ENCODE measurements at regions not wholly inside any gene's neighbourhood (a gene's known extent, or its start where the extent isn't known, plus 50 kb on each side); places are given as distances from the start of the nearest gene placed in this dataset.

GRCh38 chr12:92335831-92336230 is 190.2 kb upstream of the BTG1 start:
- no peaks in the 10 kb centered on the region for H3K36me3 ChIP-seq (replicated peaks; ENCODE audit: control insufficient read depth, insufficient read depth, low read length)
- no peak overlapping the region for H3K4me3 ChIP-seq (ENCODE audit: insufficient read depth, low read depth, low read length)
- no peak for DNase-seq
- H3K27me3 ChIP-seq (ENCODE audit: control insufficient read depth, insufficient read depth, low read length) = no peaks in the 10 kb centered on the region

DNA sequence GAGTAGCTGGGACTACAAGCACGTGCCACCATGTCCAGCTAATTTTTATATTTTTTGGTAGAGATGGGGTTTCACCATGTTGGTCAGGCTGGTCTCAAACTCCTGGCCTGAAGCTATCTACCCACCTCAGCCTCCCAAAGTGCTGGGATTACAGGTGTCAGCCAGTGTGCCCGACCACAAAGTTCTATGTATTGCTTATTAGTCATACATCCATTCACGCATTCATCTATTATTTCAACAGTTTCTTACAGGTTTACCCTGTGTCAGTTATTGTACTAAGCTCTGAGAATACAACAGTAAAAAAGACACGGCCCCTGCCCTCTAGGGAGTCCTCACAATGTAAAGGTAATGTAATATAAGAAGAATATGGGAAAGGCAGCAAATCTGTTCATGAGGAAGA is 188.9 kb upstream of the BTG1 start:
- H3K4me3 ChIP-seq (ENCODE audit: insufficient read depth, low read depth, low read length) = no peak overlapping the region
- H3K27me3 ChIP-seq (ENCODE audit: control insufficient read depth, insufficient read depth, low read length) = no peaks in the 10 kb centered on the region
- no peaks in the 10 kb centered on the region for H3K36me3 ChIP-seq (replicated peaks; ENCODE audit: control insufficient read depth, insufficient read depth, low read length)
- DNase-seq = no peak

DNA sequence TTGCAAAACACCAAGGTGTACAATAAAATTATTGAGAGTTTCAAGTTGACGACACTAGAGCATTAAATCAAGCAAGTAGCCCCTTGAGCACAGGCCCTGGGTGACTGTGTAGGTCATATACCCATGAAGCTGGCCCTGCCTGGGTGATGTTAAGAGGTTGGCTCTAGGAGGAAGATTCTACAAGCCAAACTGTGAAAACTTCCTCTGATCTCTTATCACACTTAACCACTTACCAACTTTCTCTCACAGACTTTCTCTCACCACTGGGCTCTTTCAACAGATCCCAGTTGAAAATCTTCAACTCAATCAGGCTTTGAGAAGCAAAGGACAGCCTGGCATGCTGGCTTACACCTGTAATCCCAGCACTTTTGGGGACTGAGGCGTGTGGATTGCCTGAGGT is 186.9 kb upstream of the BTG1 start:
- H3K27me3 ChIP-seq (ENCODE audit: control insufficient read depth, insufficient read depth, low read length) = no peaks in the 10 kb centered on the region
- no peak for DNase-seq

DNA sequence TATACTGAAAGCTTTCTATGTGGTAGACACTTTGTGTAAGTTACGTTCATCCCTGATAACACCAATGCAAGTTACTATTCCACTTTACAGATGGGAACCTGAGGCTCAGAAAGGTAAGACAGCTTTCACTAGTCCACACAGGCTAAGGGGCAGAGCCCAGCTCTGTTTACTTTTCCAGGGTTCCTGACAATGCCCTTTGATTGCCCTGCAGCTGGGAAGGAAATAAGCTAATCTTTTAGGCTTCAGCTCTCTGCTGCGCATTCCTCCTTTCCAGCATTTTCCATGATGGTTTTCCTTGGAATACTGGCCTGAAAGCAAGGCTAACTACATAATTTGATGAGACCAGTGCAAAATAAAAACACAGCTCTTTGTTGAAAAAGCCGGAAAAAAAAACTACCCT is 185.7 kb upstream of the BTG1 start:
- H3K36me3 ChIP-seq (replicated peaks; ENCODE audit: control insufficient read depth, insufficient read depth, low read length) = no peaks in the 10 kb centered on the region
- DNase-seq = no peak

More for the DNA sequence above, 186.9 kb upstream of the BTG1 start:
- Histone ChIP-seq H3K36me3 (replicated peaks; ENCODE audit: control insufficient read depth, insufficient read depth, low read length) (no peaks in the 10 kb centered on the region), H3K4me3 (ENCODE audit: insufficient read depth, low read depth, low read length) (no peak overlapping the region)

DNA sequence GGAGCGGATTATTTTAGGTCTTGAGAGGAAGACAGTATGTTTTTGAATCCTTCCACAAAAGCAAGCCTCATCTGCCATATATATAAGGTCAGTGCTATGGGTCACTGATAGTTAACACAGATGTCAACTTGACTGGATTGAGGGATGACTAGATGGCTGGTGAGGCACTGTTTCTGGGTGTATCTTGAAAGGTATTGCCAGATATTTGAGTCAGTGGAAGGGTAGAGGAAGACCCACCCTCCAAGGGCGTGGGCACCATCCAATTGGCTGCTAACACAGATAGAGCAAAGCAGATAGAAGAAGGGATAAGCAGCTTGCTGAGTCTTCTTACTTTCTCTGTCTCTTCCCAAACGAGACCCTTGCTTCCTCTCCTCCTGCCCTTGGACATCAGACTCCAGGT is 185.0 kb upstream of the BTG1 start:
- H3K36me3 ChIP-seq (replicated peaks; ENCODE audit: control insufficient read depth, insufficient read depth, low read length) = no peaks in the 10 kb centered on the region
- DNase-seq = no peak
- no peak overlapping the region for H3K4me3 ChIP-seq (ENCODE audit: insufficient read depth, low read depth, low read length)
- H3K27me3 ChIP-seq (ENCODE audit: control insufficient read depth, insufficient read depth, low read length) = no peaks in the 10 kb centered on the region

More for the DNA sequence above, 185.7 kb upstream of the BTG1 start:
- Histone ChIP-seq H3K27me3 (ENCODE audit: control insufficient read depth, insufficient read depth, low read length) (no peaks in the 10 kb centered on the region), H3K4me3 (ENCODE audit: insufficient read depth, low read depth, low read length) (no peak overlapping the region)

DNA sequence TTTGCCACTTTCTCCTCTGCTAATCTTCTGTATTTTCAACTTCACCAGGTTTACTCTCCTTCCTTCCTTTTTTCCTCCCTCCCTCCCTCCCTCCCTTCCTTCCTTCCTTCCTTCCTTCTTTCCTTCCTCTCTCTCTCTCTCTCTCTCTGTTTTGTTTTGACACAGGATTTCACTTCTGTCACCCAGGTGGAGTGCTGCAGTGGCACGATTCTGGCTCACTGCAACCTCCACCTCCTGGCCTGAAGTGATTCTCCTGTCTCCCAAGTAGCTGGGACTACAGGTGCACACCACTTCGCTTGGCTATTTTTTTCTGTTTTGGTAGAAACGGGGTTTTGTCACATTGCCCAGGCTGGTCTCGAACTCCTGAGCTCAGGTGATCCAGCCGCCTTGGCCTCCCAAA is 181.2 kb upstream of the BTG1 start:
- no peaks in the 10 kb centered on the region for H3K36me3 ChIP-seq (replicated peaks; ENCODE audit: control insufficient read depth, insufficient read depth, low read length)
- DNase-seq = no peak
- H3K4me3 ChIP-seq (ENCODE audit: insufficient read depth, low read depth, low read length) = no peak overlapping the region
- H3K27me3 ChIP-seq (ENCODE audit: control insufficient read depth, insufficient read depth, low read length) = no peaks in the 10 kb centered on the region

GRCh38 chr12:92324849-92325500 is 179.3 kb upstream of the BTG1 start:
- Histone ChIP-seq H3K27me3 (ENCODE audit: control insufficient read depth, insufficient read depth, low read length) (no peaks in the 10 kb centered on the region), H3K36me3 (replicated peaks; ENCODE audit: control insufficient read depth, insufficient read depth, low read length) (no peaks in the 10 kb centered on the region), H3K4me3 (ENCODE audit: insufficient read depth, low read depth, low read length) (no peak overlapping the region)
- no peak for DNase-seq

- Histone ChIP-seq H3K4me3 (ENCODE audit: insufficient read depth, low read depth, low read length) (no peak overlapping the region), H3K36me3 (replicated peaks; ENCODE audit: control insufficient read depth, insufficient read depth, low read length) (no peaks in the 10 kb centered on the region), H3K27me3 (ENCODE audit: control insufficient read depth, insufficient read depth, low read length) (no peaks in the 10 kb centered on the region)
- no peak for DNase-seq
Observed at GRCh38 chr12:92312463-92312964, 166.9 kb upstream of the BTG1 start.

- no peaks in the 10 kb centered on the region for H3K27me3 ChIP-seq (ENCODE audit: control insufficient read depth, insufficient read depth, low read length)
- H3K4me3 ChIP-seq (ENCODE audit: insufficient read depth, low read depth, low read length) = no peak overlapping the region
- no peaks in the 10 kb centered on the region for H3K36me3 ChIP-seq (replicated peaks; ENCODE audit: control insufficient read depth, insufficient read depth, low read length)
- DNase-seq = peak; percentile 23
Observed at GRCh38 chr12:92304371-92305055, 158.9 kb upstream of the BTG1 start.

GRCh38 chr12:92302041-92302829 is 156.6 kb upstream of the BTG1 start:
- Histone ChIP-seq H3K4me3 (ENCODE audit: insufficient read depth, low read depth, low read length) (no peak overlapping the region), H3K27me3 (ENCODE audit: control insufficient read depth, insufficient read depth, low read length) (no peaks in the 10 kb centered on the region), H3K36me3 (replicated peaks; ENCODE audit: control insufficient read depth, insufficient read depth, low read length) (no peaks in the 10 kb centered on the region)
- no peak for DNase-seq

- Histone ChIP-seq H3K4me3 (ENCODE audit: insufficient read depth, low read depth, low read length) (no peak overlapping the region), H3K27me3 (ENCODE audit: control insufficient read depth, insufficient read depth, low read length) (no peaks in the 10 kb centered on the region), H3K36me3 (replicated peaks; ENCODE audit: control insufficient read depth, insufficient read depth, low read length) (no peaks in the 10 kb centered on the region)
- no peak for DNase-seq
Observed at GRCh38 chr12:92301356-92301755, 155.7 kb upstream of the BTG1 start.

DNA sequence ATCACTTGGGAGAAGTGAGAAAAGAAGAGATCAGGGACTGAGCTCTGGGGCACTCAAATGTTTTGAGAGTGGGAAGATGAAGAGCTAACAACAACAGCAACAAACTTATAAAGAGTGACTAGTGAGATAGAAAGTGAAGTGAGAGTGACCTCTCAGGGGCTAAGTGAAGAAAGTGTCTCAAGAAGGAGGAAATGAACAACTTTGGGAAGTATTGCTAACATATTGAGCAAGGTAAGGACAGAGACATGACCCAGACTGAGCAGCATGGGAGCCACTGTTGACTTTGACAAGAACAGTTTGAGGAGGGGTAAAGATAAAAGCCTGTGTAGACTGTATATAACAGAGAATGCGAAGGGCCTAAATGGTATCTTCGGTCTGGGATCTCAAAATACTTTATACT is 155.1 kb upstream of the BTG1 start:
- no peak for DNase-seq
- Histone ChIP-seq H3K27me3 (ENCODE audit: control insufficient read depth, insufficient read depth, low read length) (no peaks in the 10 kb centered on the region), H3K4me3 (ENCODE audit: insufficient read depth, low read depth, low read length) (no peak overlapping the region), H3K36me3 (replicated peaks; ENCODE audit: control insufficient read depth, insufficient read depth, low read length) (no peaks in the 10 kb centered on the region)

GRCh38 chr12:92299744-92300143 is 154.1 kb upstream of the BTG1 start:
- H3K36me3 ChIP-seq (replicated peaks; ENCODE audit: control insufficient read depth, insufficient read depth, low read length) = no peaks in the 10 kb centered on the region
- no peak for DNase-seq
- H3K27me3 ChIP-seq (ENCODE audit: control insufficient read depth, insufficient read depth, low read length) = no peaks in the 10 kb centered on the region
- no peak overlapping the region for H3K4me3 ChIP-seq (ENCODE audit: insufficient read depth, low read depth, low read length)

DNA sequence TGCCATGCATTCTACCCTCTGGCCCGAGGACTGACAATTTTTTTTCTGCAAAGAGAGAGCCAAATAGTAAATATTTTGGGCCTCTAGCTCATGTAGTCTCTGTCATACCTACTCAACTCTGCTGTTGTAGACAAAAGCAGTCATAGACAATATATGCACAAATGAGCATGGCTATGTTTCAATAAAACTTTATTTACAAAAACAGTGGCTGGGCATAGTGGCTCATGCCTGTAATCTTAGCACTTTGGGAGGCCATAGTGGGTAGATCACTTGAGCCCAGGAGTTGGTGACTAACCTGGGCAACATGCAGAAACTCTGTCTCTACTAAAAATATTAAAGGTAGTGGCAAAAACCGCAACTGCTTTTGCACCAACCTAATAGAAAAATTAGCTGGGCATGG is 153.7 kb upstream of the BTG1 start:
- Histone ChIP-seq H3K4me3 (ENCODE audit: insufficient read depth, low read depth, low read length) (no peak overlapping the region), H3K36me3 (replicated peaks; ENCODE audit: control insufficient read depth, insufficient read depth, low read length) (no peaks in the 10 kb centered on the region), H3K27me3 (ENCODE audit: control insufficient read depth, insufficient read depth, low read length) (no peaks in the 10 kb centered on the region)
- no peak for DNase-seq

Data from H7 (cell line).